ENCODE measurements at regions not wholly inside any gene's neighbourhood (a gene's known extent, or its start where the extent isn't known, plus 50 kb on each side); places are given as distances from the start of the nearest gene placed in this dataset.

- Histone ChIP-seq H3K4me2 (ENCODE audit: extremely low read depth, insufficient read depth, low read length) (no peak overlapping the region), H3K27ac (ENCODE audit: insufficient read depth, low read length) (no peak overlapping the region), H2AFZ (ENCODE audit: low read length) (no peak overlapping the region), H3K27me3 (ENCODE audit: control insufficient read depth, insufficient read depth, low read length) (no peaks in the 10 kb centered on the region), H3K9me3 (ENCODE audit: control insufficient read depth, insufficient read depth, low read depth, low read length) (no peaks in the 10 kb centered on the region), H3K36me3 (ENCODE audit: control insufficient read depth, insufficient read depth, low read length) (no peaks in the 10 kb centered on the region), H3K4me3 (replicated peaks in 1 of 4; ENCODE audit: control extremely low read depth in 1 of 4, insufficient read depth in 1 of 4, low read depth in 3 of 4, low read length in 4 of 4) (no peak overlapping the region), H3K4me1 (ENCODE audit: control insufficient read depth, extremely low read depth, insufficient read depth, low read length) (no peaks in the 10 kb centered on the region), H3K79me2 (ENCODE audit: control insufficient read depth, insufficient read depth, low read length) (no peaks in the 10 kb centered on the region), H3K9ac (ENCODE audit: insufficient read depth, low read length) (no peak overlapping the region), H4K20me1 (ENCODE audit: control insufficient read depth, extremely low read depth, insufficient read depth, low read length) (no peaks in the 10 kb centered on the region)
- no peak for DNase-seq (ENCODE audit: low read depth in 2 of 2)
- no peak for TF ChIP-seq EZH2 (IDR thresholded peaks at IDR 0.05; ENCODE audit: low read length, missing control alignments)
- TF ChIP-seq CTCF (conservative IDR thresholded peaks at IDR 0.05 in 1 of 2, IDR thresholded peaks at IDR 0.05 in 1 of 2; ENCODE audit: low read depth in 1 of 2, low read length in 2 of 2): no peak
Measured at GRCh38 chr15:24766511-24767133, 91.0 kb downstream of the NPAP1 start.

GRCh38 chr15:24772266-24772665 is 96.7 kb downstream of the NPAP1 start:
- no peaks in the 10 kb centered on the region for H3K4me1 ChIP-seq (ENCODE audit: control insufficient read depth, extremely low read depth, insufficient read depth, low read length)
- no peak overlapping the region for H3K27ac ChIP-seq (ENCODE audit: insufficient read depth, low read length)
- TF ChIP-seq CTCF (conservative IDR thresholded peaks at IDR 0.05 in 1 of 2, IDR thresholded peaks at IDR 0.05 in 1 of 2; ENCODE audit: low read depth in 1 of 2, low read length in 2 of 2) (no peak), EZH2 (IDR thresholded peaks at IDR 0.05; ENCODE audit: low read length, missing control alignments) (no peak)
- H3K9me3 ChIP-seq (ENCODE audit: control insufficient read depth, insufficient read depth, low read depth, low read length): no peaks in the 10 kb centered on the region
- no peak overlapping the region for H3K9ac ChIP-seq (ENCODE audit: insufficient read depth, low read length)
- H3K36me3 ChIP-seq (ENCODE audit: control insufficient read depth, insufficient read depth, low read length): no peaks in the 10 kb centered on the region
- no peak overlapping the region for H3K4me2 ChIP-seq (ENCODE audit: extremely low read depth, insufficient read depth, low read length)
- H2AFZ ChIP-seq (ENCODE audit: low read length): no peak overlapping the region
- H4K20me1 ChIP-seq (ENCODE audit: control insufficient read depth, extremely low read depth, insufficient read depth, low read length): no peaks in the 10 kb centered on the region
- no peaks in the 10 kb centered on the region for H3K79me2 ChIP-seq (ENCODE audit: control insufficient read depth, insufficient read depth, low read length)
- no peak for DNase-seq (ENCODE audit: low read depth in 2 of 2)
- no peaks in the 10 kb centered on the region for H3K27me3 ChIP-seq (ENCODE audit: control insufficient read depth, insufficient read depth, low read length)
- H3K4me3 ChIP-seq (replicated peaks in 1 of 4; ENCODE audit: control extremely low read depth in 1 of 4, insufficient read depth in 1 of 4, low read depth in 3 of 4, low read length in 4 of 4): peak overlapping the region in 2 of 4 experiments; percentile 55 to 81

- Histone ChIP-seq H3K79me2 (ENCODE audit: control insufficient read depth, insufficient read depth, low read length) (no peaks in the 10 kb centered on the region), H3K27me3 (ENCODE audit: control insufficient read depth, insufficient read depth, low read length) (no peaks in the 10 kb centered on the region), H3K27ac (ENCODE audit: insufficient read depth, low read length) (no peak overlapping the region), H2AFZ (ENCODE audit: low read length) (peak overlapping the region; percentile 78), H3K36me3 (ENCODE audit: control insufficient read depth, insufficient read depth, low read length) (no peaks in the 10 kb centered on the region), H3K4me2 (ENCODE audit: extremely low read depth, insufficient read depth, low read length) (peak overlapping the region; percentile 48), H3K4me3 (replicated peaks in 1 of 4; ENCODE audit: control extremely low read depth in 1 of 4, insufficient read depth in 1 of 4, low read depth in 3 of 4, low read length in 4 of 4) (peak overlapping the region; percentile 30 to 81 (median 44)), H3K9me3 (ENCODE audit: control insufficient read depth, insufficient read depth, low read depth, low read length) (no peaks in the 10 kb centered on the region), H4K20me1 (ENCODE audit: control insufficient read depth, extremely low read depth, insufficient read depth, low read length) (no peaks in the 10 kb centered on the region), H3K9ac (ENCODE audit: insufficient read depth, low read length) (no peak overlapping the region), H3K4me1 (ENCODE audit: control insufficient read depth, extremely low read depth, insufficient read depth, low read length) (no peaks in the 10 kb centered on the region)
- TF ChIP-seq EZH2 (IDR thresholded peaks at IDR 0.05; ENCODE audit: low read length, missing control alignments) (no peak), CTCF (conservative IDR thresholded peaks at IDR 0.05 in 1 of 2, IDR thresholded peaks at IDR 0.05 in 1 of 2; ENCODE audit: low read depth in 1 of 2, low read length in 2 of 2) (no peak)
- DNase-seq (ENCODE audit: low read depth in 2 of 2): peak; percentile 84 to 89
Measured at GRCh38 chr15:24772686-24773373, 97.3 kb downstream of the NPAP1 start.
